GM19397 (cell line): ENCODE measurements at regions not wholly inside any gene's neighbourhood (a gene's known extent, or its start where the extent isn't known, plus 50 kb on each side); places are given as distances from the start of the nearest gene placed in this dataset.

Experiments
- ATAC-seq: cut with Tn5 transposase; IDR thresholded peaks from one replicate; pipeline ENCODE4 v1.9.1; 2021; ENCODE audit warnings: mild to moderate bottlenecking, moderate library complexity; ENCODE audit not compliant: unreplicated experiment

DNA sequence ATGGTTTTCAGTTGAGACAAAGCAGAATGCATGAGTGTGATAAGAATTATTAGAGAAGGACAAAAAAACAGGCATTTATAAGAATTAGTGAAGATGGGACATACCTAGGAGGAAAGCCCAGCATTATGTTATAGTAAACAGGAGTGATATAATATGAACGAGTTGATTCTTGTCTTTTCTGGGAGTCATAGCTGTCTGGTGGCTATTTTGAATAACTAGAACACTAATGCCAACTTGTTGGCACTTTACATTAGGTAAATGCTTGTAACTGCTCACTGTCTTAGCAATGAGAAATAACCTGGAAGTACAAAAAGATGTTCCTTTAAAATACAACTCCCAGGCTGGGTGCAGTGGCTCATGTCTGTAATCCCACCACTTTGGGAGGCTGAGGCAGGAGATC is 540.8 kb upstream of the SPHKAP start:
- ATAC-seq, result no peak

DNA sequence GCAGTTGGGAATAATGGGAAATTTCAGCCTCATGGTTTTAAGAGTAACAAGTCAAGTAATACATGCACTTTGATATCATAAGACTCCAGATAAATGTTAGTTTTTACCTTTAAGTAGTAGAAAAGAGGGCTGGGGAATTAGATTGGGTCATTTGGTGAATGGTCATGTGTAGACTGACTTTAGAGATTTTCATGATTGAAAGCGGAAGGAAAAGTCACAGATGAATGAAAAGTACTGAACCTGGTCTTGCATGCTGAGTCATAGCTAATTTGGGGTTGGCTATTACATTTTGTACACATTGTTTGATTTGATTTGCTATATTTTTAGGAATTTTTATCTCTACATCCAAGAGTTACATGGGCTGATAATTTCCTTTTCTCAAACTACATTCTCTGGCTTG is 539.4 kb upstream of the SPHKAP start:
- ATAC-seq, result no peak

DNA sequence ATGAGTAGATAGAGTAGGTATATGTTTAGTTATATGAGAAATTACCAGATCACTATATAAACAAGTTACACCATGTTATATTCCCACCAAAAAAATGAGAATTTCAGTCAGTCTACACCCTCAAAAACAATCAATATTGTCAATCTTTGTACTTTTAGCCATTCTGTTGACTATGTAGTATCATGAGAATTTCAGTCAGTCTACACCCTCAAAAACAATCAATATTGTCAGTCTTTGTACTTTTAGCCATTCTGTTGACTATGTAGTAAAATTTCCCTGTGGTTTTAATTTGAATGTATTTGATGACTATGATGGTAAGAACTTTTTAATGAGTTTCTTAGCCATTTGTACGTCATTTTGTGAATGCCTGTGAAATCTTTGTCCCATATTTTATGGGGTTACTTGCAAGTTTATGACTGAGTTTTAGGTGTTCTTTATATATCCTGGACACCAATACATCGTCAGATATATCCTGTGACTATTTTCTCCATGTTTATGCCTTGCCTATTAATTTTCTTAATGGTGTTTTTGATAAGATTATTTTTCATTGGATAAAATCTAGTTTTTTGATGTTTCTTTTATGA is 528.4 kb upstream of the SPHKAP start:
- no peak for ATAC-seq

DNA sequence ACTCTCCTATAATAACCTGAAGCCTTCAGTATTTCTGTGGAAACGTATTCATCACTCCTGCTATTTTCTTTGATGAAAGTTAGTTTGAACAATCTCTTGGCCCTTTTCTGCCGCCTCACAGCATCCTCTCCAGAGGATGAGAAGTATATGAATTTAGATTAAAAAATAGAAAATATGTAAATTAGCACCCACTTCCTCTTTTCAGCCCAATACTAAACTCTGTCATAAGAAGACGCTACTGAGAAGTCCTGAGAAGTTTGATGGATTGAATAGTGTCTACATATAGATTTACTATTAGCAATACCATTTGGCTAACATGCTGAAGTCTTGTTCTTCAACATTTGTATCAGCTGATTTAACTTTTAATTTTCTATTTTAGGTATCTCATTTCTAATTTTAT is 526.4 kb upstream of the SPHKAP start:
- ATAC-seq, result no peak

DNA sequence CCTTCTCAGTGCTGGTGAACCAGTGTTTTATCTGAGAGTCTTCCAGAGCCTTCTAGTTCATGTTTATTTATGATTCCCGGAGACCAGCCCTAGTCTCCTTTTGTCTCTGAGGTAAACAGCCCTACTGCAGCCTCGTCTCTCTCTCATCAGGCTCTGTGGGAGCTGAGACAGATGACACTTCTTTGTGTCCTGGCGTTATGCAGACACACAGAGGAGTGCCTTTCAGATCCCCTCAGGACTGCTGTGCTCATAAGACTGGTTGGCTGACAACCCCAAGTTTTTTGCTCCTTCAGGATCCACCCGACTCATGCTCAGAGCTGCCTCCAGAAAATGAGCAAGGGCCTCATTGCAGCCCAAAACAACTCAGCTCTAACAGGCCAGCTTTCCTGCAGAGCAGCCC is 523.8 kb upstream of the SPHKAP start:
- no peak for ATAC-seq

DNA sequence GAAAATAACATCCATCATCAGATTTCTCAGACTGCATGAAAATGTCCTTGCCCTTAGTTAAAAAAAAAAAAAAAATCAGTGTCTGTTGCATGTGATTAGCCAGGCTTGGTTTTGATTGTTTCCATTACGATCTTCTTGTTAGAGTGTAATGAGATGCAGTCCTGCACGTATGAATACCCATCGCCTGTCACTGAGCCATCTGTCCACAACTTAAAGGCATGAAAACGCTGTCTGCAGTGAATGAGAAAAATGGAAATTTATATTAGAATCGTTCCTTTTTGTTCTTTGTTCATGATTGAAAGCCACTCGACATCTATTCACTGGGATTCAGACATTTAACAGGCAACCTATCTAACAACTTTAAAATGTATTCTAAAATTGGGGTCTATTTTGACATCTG is 521.7 kb upstream of the SPHKAP start:
- no peak for ATAC-seq

DNA sequence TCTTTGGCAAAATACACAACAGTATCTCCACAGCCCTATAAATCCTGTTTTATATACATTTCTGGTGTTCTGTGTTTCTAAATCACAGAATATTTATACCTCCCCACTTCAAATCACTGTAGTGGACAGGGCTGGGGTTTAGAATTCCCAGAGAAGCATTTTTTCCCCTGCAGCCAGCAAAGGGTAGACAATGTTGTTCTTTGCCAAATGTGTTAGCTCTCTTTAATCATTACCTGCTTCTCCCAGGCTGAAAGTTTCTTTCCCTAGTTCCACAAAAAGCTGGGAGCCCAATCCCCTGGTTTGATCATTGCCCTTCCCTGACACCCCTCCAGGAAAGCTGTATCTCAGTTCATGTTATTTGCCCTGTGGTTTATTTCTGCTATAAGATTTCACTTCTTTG is 520.0 kb upstream of the SPHKAP start:
- no peak for ATAC-seq

DNA sequence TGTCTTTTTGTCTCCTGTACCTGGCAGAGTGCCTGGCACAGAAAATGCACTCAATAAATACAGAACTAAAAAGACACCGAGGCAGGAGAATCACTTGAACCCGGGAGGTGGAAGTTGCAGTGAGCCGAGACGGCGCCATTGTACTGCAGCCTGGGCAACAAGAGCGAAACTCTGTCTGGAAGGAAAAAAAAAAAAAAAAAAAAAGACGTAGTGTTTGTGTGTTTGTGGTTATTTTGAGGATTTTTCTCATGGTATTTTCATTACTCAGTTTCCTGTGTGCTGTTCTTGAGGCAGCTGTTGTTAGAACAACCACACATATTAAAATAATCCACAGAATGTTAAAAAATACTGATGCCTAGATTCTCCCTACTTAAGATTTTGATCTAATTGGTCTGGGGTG is 519.2 kb upstream of the SPHKAP start:
- no peak for ATAC-seq

DNA sequence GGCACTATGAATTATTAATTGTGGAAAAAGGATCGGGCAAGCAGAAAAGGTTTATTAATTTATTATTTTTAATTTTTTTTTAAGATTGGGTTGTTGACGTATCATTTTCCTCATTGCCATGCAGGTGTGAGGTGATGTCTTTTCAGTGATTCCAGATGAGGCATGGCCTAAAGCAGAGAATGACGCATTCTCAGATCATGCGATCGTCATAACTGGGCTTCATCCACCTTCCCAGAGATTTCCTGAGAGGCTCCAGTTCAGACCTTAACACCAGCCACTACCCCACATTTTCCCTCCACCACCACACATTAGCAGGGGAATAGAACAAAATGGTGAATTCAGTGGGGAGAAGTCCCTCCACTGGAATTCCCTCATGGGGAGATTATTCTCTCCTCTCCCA is 518.4 kb upstream of the SPHKAP start:
- no peak for ATAC-seq

DNA sequence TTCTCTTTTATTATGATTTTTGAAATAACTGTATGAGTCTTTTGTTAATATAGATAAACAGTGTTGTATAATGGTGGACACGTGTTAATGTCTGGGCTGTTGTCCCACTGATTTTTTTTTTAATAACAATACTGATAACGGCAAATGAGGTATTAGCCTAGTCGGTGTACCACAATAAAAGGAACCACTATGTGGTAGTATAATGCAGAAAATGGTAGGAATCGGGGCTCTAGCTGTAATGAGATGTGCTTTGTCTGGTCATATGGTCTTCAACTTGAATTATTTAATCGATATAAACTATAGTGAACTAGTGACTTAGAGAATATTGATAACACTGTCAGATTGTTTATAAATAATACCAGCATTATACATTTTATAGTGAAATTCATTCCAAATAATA is 517.9 kb upstream of the SPHKAP start:
- ATAC-seq, result no peak

DNA sequence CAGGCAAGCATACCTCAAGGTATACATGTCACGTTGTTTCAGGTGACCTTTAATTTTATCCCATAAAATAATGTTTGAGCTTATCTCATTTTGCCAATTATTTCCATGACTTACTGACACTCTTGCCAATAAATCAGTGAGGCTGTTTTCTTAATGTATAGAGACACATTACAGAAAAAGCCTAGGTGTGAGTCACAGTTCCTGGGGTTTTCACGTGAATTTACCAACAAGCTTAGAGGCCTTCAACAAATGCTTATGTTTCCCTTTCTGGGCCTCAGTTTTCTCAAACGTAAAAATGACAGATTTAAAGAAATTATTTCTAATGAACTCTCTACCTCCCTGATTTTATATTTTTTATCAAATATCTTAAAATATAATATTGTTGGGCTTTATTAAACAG is 517.5 kb upstream of the SPHKAP start:
- no peak for ATAC-seq

DNA sequence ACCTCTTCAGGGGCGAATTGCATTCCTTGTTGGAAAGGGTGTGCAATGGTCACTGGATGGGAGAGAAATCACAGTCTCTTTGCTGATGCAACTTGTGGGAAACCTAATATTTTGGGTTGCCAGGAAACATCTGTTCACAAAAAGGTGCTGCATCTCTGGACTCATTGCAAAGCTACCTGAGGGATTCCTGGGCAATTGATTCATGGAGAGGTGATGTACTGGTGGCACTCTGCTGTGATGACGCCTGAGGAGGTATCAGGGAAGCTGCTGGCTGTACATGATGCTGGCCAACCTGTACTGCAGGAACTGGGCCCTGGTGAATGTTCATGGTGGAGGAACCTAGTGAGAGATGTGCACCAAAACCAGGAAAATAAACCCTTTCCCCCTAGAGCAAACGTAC is 516.0 kb upstream of the SPHKAP start:
- no peak for ATAC-seq

DNA sequence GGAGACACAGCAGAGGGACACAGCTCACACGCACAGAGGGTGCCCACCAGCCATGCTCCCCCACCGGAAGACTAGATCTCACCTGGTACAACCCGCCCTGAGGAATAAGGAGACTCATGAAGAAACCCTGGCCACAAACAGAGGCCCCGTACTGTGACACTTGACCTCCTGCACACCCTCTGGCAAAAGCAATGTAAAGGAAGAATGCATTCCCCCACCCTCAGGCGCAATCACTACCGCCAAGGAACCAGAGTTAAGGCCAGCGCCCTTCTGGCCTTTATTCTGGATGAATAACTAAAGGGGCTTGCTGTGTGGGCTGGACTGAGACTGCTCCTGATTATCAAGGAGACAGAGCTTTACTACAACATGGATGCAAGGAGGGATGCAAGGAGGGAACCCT is 509.2 kb upstream of the SPHKAP start:
- no peak for ATAC-seq

DNA sequence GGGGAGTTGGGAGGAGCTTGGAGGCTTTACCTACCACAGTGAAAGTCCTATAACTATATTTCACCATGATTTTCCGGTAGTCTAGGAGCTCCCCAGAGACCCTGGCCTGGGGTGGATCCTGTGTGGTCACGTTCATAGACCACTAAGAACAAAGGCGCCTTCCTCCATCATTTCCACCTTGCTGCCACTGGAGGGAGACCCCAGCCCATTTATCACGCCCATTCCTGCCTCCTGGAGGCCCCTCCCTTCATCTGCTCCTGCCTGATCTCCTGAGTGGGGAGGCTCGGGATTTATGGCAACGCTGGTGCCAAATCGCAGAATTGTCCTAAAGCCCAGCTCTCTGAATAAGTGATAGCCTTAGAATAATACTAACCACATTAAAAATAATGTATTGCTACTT is 507.6 kb upstream of the SPHKAP start:
- no peak for ATAC-seq

DNA sequence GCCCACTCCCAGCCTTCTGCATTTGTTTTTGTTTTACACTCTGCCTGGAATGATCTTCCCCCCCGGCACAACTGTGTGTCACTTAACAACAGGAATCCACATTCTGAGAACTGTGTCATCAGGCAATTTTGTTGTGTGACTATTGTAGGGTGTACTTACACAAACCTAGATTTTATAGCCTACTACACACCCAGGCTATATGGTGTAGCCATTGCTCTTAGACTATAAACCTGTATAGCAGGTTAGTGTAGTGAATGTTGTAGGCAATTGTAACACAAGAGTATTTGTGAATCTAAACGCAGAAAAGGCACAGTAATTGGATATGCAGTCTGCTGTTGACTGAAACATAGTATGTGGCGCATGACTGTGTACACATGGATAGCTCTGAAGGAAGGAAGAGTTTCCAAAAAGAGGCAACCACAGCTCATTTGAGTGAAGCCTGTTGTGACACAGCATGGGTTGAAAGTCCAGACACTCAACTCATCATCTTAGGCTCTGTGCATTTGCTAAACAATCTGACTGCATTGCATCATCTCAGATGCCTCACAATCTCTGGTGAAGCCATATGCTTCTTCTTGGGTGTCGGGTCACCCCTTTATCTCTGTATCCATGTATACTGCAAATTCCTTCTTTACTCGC is 506.6 kb upstream of the SPHKAP start:
- ATAC-seq, result no peak

DNA sequence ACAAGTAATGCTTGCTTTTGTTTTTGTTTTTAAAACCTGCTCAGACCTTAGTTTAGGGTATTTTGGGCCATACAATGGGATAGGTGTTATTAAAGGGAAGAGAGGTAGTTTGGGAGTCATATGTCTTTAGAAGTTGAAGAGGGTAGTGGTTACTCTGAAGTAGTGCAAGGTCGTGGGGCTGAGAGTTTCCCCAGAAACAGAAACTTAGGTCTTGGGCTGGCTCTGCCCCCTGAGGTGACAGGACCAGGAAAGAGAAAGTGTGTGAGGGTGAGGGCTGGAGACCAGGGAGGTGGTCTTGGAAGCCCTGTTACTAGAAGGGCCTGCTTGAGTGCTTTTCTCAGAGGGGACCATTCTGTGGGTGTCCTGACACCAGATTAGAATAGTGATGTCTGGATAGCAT is 500.5 kb upstream of the SPHKAP start:
- ATAC-seq, result no peak

DNA sequence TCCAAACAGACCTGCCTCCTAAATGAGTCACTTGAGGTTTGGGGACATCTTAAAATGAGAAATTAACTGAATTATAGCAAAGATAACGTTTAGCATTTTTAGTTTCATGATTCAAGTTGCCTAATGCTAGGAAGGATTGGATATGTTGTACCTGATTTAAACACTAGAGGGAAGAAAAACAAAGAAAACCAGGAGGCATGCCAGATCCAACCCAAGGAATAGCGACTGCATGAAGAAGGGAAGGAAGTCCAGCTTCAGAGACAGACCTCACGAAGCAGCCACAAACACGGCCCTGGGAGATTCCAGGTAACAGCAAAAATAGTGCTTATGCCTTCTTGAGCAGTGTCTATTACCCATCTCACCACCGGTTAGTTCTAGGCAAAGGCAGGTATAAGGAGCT is 499.9 kb upstream of the SPHKAP start:
- no peak for ATAC-seq

DNA sequence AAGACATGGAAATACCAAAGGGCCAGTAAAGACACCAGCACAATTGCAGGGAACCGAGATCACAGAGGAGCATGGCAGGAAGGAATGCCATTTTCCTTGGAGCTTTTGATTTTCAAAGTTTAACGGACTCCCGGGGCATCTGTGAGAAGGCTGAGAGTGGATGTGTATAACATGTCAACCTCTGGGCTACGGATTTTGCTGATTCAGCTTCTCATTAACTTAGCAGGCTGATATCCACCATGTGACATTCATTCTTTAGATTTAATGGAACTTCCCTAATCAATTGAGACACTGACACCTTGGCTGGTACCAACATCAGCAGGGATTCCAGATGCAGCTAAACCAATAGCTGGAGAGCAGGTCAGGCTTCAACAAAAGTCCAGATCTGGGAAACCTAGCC is 496.6 kb upstream of the SPHKAP start:
- ATAC-seq, result no peak

DNA sequence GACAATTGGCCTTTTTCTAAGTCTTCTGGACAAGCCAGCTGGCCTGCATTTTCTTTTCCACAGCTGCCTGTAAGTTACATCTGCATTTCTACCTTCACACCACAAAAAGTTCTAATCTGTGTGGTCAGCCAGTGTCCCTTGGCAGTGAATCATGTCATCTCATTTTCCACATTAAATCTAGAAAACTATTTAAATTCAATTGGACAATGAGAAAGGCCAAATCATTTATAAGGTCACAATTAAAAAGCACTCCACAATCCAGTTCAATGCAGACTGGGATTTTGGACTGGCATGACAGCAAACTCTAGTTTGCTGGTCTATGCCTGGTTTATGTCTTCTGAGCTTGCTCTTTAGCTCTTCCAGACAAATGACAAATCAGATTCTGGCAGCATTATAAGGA is 494.2 kb upstream of the SPHKAP start:
- no peak for ATAC-seq

DNA sequence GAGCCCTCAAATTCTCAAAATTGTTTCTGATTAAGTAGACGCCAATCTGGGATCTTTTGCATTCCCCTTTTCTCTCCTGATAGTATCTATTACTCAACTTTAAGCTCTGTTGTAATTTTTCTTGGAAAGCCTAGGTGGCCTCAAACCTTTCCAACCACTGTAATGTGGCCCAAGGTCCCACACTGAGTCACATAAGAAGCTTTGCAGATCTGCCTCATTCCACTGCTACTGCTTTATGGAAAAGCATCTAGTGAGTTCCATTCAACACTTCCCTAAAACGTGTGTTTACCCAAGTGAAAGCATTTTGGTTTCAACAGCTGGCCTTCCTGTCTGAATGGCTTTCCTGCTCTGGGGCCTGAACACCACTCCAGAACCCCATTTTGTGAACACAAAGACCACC is 493.6 kb upstream of the SPHKAP start:
- no peak for ATAC-seq

DNA sequence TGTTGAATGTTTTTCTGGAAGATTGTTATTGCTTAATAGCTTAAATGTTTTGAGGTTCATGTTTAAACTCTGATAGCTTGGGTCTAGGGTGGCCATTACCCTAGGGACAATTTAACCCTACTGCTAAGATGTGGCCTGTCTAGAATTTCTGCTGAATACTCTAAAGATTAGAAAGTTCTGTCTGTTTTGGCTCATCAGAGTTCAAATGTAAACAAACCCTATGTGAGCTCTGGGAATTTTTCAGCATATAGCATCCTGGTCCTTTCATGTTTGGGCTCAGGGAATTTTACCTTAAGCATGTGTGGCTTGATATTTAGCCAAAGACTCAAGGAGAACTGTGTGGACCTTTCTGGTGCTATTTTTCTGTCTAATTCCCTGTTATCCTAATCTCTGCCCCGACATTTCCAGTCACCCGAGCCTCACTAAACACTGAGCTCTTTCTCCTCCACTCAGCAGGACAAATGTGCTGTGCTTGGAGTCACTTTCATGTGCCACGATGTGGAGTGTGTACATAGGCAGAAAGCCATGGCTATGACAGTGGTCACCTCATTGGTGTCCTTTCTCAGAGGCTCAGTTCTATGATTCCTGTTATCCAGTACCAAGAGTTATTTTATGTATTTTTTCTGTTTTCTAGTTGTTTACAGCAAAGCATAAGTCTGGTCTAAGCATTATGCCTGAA is 492.5 kb upstream of the SPHKAP start:
- ATAC-seq, result no peak

DNA sequence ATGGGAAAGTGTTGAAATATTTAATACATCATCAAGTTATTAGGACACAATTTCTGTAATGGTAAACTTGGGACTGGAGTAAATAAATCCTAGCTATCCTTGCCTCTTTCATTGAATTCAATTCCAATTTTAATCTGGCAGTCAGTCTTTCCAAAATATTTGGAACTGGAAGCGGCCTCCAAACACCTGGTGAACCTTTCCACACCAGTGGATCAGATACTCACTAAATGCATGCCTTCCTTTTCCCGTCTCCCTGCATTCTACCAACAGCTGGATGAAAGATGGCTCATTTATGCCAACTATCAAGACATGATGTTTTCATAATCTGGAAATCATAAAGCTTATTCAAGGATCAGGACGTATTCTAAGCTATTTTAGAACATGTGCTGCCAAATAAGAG is 488.2 kb upstream of the SPHKAP start:
- no peak for ATAC-seq

DNA sequence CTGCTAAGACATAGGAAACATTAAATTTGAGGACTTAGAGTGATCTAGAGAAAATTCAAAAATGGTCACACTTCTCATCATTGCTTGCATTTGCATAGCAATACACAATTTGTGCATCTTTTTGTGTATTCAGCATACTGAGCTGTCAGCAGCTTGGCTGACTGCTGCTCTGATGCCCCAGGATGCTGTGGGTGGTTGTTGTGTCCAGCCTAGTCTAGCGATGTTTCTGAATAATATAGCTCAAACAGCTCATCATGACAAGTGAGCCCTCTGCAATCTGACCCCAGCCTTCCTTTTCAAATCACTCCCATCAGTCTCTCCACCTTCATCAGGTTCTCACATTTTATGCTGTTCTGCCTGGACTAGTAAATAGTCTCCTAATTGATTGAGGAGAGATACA is 483.7 kb upstream of the SPHKAP start:
- no peak for ATAC-seq
